MV-4-11 (cell line): ENCODE measurements at regions not wholly inside any gene's neighbourhood (a gene's known extent, or its start where the extent isn't known, plus 50 kb on each side); places are given as distances from the start of the nearest gene placed in this dataset.

Experiments used
- DNase-seq: peaks from one replicate; lab custom pipeline; 2025; lab: John Stamatoyannopoulos, UW

GRCh38 chr6:91453224-91453878, 866.5 kb upstream of the MAP3K7 start:
- no peak for DNase-seq

GRCh38 chr6:91449539-91449938, 862.7 kb upstream of the MAP3K7 start:
- DNase-seq, result no peak

- DNase-seq, result no peak
Observed at GRCh38 chr6:91447530-91448254, 860.8 kb upstream of the MAP3K7 start.

- DNase-seq, result no peak
Observed at GRCh38 chr6:91447081-91447480, 860.2 kb upstream of the MAP3K7 start.

DNA sequence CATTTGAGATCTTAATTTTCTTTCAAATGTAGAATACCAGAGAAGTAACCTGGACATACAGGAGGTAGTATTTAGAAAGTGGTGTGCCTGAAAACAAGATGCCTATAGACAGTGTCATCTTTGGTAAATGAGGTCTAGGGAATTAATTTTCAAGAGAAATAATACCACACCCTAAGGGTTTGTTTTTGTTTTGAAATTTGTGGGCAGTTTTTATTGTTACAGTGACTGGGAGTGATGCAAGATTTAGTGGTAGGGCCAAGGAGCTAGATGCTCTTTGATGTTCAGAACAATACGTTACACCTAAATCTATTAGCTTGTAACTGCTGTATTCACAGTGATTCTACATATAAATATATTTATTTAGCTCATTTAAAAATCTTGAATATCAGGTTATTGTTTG, 856.5 kb upstream of the MAP3K7 start:
- DNase-seq, result no peak

- DNase-seq, result no peak
Observed at GRCh38 chr6:91442342-91442741, 855.5 kb upstream of the MAP3K7 start.

DNA sequence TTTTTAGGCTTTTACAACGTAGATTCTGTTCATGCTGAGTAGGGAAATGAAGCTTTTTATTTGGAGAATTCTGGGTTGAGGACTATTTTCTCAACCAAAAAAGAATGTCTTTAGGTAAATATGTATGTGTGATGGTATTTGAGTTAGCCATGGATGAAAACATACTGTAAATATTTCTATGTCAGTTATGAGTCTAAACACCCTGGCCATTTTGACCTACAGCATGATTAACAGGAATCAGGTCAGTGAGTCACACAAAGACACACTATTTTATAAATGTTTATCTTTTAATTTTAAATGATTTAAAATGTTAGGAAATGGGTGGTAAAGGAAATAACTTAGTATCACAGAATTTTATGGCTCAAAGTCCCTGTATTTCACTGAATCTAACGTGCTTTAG, 851.7 kb upstream of the MAP3K7 start:
- no peak for DNase-seq

DNA sequence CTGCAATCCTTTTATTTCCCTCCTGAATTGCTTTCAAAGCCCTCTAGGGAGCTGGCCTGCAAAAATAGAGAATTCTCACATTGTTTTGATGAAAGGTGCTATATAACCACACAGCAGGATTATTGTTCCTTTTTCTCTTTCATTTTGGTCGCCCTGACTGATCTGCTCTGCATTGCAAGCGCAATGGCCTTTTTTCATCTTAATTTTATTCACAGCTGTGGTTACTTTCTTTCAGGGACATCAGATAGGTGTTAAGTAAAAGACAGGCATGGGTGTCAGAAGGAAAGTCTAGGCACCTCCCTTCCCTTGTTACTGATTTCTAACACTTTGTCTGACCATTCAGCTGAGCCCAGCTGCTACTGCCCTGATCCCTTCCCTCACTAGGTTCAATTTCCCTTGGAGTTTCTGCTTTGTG, 850.5 kb upstream of the MAP3K7 start:
- no peak for DNase-seq

DNA sequence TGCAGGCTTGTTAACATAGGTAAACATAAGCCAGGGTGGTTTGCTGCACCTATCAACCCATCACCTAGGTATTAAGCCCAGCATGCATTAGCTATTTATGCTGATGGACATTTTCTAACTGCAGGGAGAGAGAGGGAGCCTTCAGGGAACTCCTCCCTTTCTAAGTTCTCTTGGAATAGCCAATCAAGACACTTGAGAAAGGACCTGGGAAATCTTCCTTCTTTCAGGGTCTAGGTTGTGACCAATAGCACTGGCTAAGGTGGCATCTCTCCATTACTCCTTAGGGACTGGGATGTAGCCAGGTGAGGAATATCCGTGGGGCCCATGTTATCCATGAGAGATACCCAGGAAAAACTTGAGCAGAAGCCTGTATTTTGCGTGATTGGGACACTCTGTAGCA, 849.6 kb upstream of the MAP3K7 start:
- no peak for DNase-seq

- no peak for DNase-seq
Observed at GRCh38 chr6:91435630-91436029, 848.8 kb upstream of the MAP3K7 start.

- DNase-seq, result no peak
Observed at GRCh38 chr6:91434576-91434975, 847.7 kb upstream of the MAP3K7 start.

DNA sequence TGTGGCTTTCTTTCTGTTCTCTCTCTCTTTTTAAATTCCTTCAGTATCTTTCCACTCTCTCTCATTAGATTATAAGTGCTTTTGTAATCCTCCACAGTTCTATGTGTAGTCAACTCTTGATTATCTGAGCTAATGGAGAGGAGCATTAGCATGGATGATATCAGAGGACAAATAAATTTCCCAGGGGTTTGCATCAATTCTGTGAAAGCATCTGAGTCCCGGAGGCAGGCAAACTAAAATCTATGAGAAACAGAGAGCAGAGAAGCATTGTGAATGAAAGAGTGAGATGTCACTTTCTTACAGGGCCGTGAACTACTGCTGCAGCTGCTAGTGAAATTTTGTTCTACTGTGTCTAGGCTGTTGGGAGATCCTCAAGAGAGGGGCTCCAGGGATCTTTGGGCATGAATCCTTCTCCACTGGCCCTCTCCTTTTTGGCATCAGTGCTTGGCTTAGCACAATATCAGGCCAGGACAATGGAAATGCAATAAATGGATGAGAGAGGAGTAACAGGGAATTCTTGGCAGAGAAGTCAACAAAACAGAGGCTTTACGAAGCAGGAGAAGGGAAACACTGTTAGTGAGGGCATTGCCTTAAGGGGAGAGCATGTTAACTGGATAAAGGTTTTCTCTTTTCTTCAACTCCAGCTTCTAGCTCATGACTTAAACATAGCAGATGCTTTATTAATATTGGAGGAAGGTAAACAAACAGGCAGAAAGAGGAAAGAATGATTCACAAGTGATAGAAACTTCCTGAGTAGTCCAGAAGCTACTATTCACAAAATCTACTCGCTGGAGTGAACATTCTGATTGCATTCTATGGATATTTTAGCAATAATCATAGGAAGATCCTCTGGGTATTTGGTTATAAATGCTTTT, 847.0 kb upstream of the MAP3K7 start:
- DNase-seq, result no peak

DNA sequence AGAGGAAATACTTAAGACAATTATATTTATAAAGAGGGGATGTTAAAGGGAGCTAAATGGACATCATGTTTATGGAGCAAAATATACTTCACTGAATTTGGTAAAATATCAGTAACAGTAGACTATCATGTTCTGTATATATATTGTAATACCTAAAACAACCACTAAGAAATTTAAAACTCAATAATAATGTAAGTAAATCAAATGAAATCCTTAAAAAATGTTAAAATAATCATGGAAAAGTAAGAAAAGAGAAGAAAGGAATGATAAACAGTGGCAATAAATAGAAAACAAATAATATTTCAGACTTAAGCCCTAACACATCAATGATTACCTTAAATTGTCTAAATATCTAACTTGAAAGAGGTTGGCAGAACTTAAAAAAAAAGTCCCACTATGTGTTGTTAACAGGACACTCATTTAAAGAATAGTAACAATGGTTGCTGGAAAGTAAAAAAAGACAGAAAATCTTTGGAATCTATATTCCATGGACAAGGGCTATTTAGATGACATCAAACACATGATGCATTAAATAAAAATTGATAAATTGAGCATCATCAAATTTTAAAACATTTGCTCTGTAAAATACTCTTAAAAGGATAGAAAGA, 842.2 kb upstream of the MAP3K7 start:
- DNase-seq, result no peak

DNA sequence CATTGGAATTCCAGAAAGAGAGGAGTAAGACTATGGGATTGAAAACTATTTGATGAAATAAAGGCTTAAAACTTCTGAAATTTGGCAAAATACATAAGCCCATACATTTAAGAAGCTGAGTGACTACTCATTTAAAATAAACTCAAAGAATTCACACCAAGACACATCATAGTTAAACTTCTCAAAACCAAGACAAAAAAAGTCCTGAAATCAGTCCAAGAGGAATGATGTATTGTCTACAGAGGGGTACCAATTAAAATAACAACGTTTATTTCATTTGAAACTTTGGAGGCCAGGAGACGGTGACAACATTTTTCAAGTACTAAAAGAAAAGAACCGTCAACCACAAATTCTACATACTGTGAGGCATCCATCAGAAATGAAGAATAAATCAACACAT, 841.4 kb upstream of the MAP3K7 start:
- DNase-seq, result no peak

DNA sequence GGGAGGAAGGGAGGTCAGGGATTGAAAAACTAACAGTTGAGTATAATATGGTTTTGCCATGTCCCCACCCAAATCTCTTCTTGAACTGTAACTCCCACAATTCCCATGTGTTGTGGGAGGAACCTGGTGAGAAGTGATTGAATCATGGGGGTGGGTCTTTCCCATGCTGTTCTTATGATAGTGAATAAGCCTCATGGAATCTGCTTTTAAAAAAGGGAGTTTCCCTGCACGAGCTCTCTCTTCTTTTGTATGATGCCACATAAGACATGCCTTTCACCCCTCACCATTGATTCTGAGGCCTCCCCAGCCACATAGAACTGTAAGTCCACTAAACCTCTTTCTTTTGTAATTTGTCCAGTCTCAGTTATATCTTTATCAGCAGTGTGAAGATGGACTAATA, 833.4 kb upstream of the MAP3K7 start:
- no peak for DNase-seq

GRCh38 chr6:91415031-91415605, 828.2 kb upstream of the MAP3K7 start:
- DNase-seq, result no peak

DNA sequence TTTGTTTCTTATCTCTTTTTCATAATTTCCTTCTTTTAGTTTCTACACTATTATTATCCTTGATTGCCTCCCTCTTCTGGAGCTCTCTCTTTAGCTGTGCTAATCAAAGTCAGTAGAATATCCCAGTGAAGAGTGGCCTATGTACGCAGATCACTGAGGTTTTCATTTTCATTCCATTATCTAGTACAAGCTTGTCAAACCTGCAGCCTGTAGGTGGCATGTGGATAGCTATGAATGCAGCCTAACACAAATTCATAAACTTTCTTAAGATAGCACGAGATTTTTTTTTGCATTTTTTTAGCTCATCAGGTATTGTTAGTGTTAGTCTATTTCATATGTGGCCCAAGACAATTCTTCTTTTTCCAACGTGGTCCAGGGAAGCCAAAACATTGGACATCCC, 825.7 kb upstream of the MAP3K7 start:
- DNase-seq, result no peak

DNA sequence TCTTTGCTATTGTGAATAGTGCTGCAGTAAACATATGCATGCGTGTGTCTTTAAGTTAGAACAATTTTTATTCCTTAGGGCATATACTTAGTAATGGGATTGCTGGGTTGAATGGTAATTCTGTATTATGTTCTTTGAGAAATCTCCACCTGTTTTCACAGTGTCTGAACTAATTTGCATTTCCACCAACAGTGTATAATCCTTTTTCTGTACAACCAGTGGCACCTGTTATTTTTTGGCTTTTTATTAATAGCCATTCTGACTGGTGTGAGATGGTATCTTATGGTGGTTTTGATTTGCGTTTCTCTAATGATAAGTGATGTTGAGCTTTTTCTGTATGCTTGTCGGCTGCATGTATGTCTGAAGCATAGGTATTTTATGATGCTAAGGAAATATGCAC, 820.8 kb upstream of the MAP3K7 start:
- no peak for DNase-seq

- no peak for DNase-seq
Observed at GRCh38 chr6:91392951-91393350, 806.1 kb upstream of the MAP3K7 start.

GRCh38 chr6:91387290-91388059, 800.6 kb upstream of the MAP3K7 start:
- DNase-seq, result no peak

GRCh38 chr6:91386204-91386603, 799.3 kb upstream of the MAP3K7 start:
- DNase-seq, result no peak
